Esophagus squamous epithelium (tissue), 5 donors: ENCODE measurements at regions not wholly inside any gene's neighbourhood (a gene's known extent, or its start where the extent isn't known, plus 50 kb on each side); places are given as distances from the start of the nearest gene placed in this dataset.

Experiments used
- DNase-seq: peaks from one replicate; lab custom pipeline; 2025; lab: John Stamatoyannopoulos, UW
- H3K27ac ChIP-seq, 4 donors: fragments of 200-600 bp; sonication (generic); one replicate each; pipeline ENCODE4 v1.5.1; 2016 to 2019; ENCODE audit warnings: mild to moderate bottlenecking in 1 of 4
- H3K27me3 ChIP-seq, 4 donors: fragments of 200-600 bp; sonication (generic); 1 replicate in 3 of 4; 2 replicates in 1 of 4; pipeline versions ENCODE4 v1.5.1 to v1.6.0; 2017 to 2021; ENCODE audit warnings: antibody characterized with exemption in 1 of 4
- H3K36me3 ChIP-seq, 3 donors: fragments of 200-600 bp; sonication (generic); one replicate each; pipeline ENCODE4 v1.5.1; 2016 to 2019
- H3K4me1 ChIP-seq, 3 donors: fragments of 200-600 bp; sonication (generic); one replicate each; pipeline ENCODE4 v1.5.1; 2017 to 2019
- H3K4me3 ChIP-seq, 4 donors: fragments of 200-600 bp; sonication (generic); 1 replicate in 3 of 4; 2 replicates in 1 of 4; pipeline ENCODE4 v1.5.1; 2016 to 2019; ENCODE audit warnings: mild to moderate bottlenecking in 2 of 4, moderate library complexity in 1 of 4
- H3K9me3 ChIP-seq, 3 donors: fragments of 200-600 bp; sonication (generic); one replicate each; pipeline ENCODE4 v1.5.1; 2016 to 2019
- CTCF ChIP-seq, 6 experiments: fragments of 450-650 bp in 4 of 6; fragments of 200-600 bp in 2 of 6; sonication (generic) in 2 of 6; IDR thresholded peaks; one replicate each; pipeline ENCODE4 v1.5.1; 2016 to 2019; ENCODE audit warnings: antibody characterized with exemption in 6 of 6, mild to moderate bottlenecking in 4 of 6, moderate library complexity in 4 of 6
- POLR2A ChIP-seq, 4 donors: fragments of 450-650 bp; IDR thresholded peaks; one replicate each; pipeline ENCODE4 v1.6.1; 2017; ENCODE audit warnings: antibody characterized with exemption in 4 of 4, mild to moderate bottlenecking in 4 of 4, moderate library complexity in 3 of 4
- WGBS, 2 donors: methylation state at CpG; one replicate each; pipeline ENCODE4 v1.1.5; 2018; 5-methylcytosine and 5-hydroxymethylcytosine counted together
- intact Hi-C: fragments of 100-400 bp; cut with DNase I; formaldehyde crosslinking; loops from one replicate; pipeline ENCODE4 v1.15.0; 2022
- donor health status: DM: yes; HTN: yes; CAD: no.

GRCh38 chr16:6133009-6133557 is 1035.5 kb upstream of the EEF2KMT start:
- no peak for DNase-seq
- no peaks in the 10 kb centered on the region for H3K9me3 ChIP-seq
- no peak overlapping the region for H3K27ac ChIP-seq
- no peak for TF ChIP-seq CTCF (IDR thresholded peaks at IDR 0.05)
- TF ChIP-seq POLR2A (IDR thresholded peaks at IDR 0.05): no peak
- no peaks in the 10 kb centered on the region for H3K36me3 ChIP-seq
- 56 to 71% methylated on average over 6 of the region's 6 CpGs for WGBS, 2 donors
- no peak overlapping the region for H3K4me3 ChIP-seq
- no peaks in the 10 kb centered on the region for H3K4me1 ChIP-seq
- intact Hi-C loops: no loop called here
- H3K27me3 ChIP-seq: no peaks in the 10 kb centered on the region

- intact Hi-C loops: no loop called here
- Histone ChIP-seq H3K9me3 (no peaks in the 10 kb centered on the region), H3K4me1 (no peaks in the 10 kb centered on the region), H3K4me3 (no peak overlapping the region), H3K36me3 (no peaks in the 10 kb centered on the region), H3K27ac (no peak overlapping the region), H3K27me3 (no peaks in the 10 kb centered on the region)
- no peak for DNase-seq
- WGBS, 2 donors: 69 to 70% methylated on average over 6 of the region's 6 CpGs
- TF ChIP-seq POLR2A (IDR thresholded peaks at IDR 0.05): no peak
- no peak for TF ChIP-seq CTCF (IDR thresholded peaks at IDR 0.05)
Observed at GRCh38 chr16:6132121-6132520, 1034.5 kb upstream of the EEF2KMT start.

GRCh38 chr16:6131526-6132050 is 1034.0 kb upstream of the EEF2KMT start:
- intact Hi-C loops: no loop called here
- no peak for DNase-seq
- H3K4me1 ChIP-seq: no peaks in the 10 kb centered on the region
- H3K9me3 ChIP-seq: no peaks in the 10 kb centered on the region
- WGBS, 2 donors: 51 to 60% methylated on average over 5 of the region's 5 CpGs
- TF ChIP-seq POLR2A (IDR thresholded peaks at IDR 0.05) (no peak), CTCF (IDR thresholded peaks at IDR 0.05) (no peak)
- no peak overlapping the region for H3K27ac ChIP-seq
- no peak overlapping the region for H3K4me3 ChIP-seq
- H3K27me3 ChIP-seq: no peaks in the 10 kb centered on the region
- H3K36me3 ChIP-seq: no peaks in the 10 kb centered on the region

DNA sequence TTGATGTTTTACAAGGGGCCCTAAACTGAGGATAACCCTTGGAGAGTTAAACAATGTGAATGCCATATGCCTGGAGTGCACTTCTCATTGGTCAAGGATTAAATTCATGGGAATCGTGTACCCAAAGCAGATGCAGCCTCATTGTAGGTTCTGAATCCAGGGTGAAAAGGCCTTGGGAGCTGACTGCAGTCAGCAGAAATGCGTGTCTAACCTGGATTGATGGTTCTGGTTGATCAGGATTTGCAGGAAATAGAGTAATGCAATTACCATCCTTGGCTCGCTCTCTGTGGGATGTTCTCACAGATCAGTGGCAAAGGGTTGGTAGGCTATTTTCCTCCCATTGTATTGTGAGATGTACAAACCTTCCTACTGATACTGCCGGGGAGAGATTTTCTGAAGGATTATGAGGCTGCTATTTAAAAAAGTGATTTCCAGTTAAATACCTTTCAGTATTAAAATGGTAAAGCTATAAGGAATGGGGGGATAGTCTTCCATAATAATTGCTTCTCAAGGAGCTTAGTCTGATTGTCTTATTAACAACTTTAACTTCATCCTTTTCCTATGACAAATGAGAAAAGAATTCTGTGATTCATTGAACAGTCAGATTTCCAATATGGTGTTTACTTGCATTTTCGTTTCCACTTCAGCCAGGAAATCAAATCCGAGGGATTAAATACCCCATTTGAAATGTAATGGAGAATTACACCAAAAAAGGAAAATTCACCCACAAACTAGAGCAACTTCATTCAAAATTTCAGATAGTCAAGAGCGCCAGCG is 1028.1 kb upstream of the EEF2KMT start:
- H3K27ac ChIP-seq: no peak overlapping the region
- TF ChIP-seq CTCF (IDR thresholded peaks at IDR 0.05): no peak
- TF ChIP-seq POLR2A (IDR thresholded peaks at IDR 0.05): no peak
- 62 to 63% methylated on average over 7 to 8 of the region's 8 CpGs for WGBS, 2 donors

GRCh38 chr16:6124136-6124535 is 1026.5 kb upstream of the EEF2KMT start:
- DNase-seq: no peak
- no peak overlapping the region for H3K4me3 ChIP-seq
- H3K9me3 ChIP-seq: no peaks in the 10 kb centered on the region
- TF ChIP-seq CTCF (IDR thresholded peaks at IDR 0.05) (no peak), POLR2A (IDR thresholded peaks at IDR 0.05) (no peak)
- H3K4me1 ChIP-seq: no peaks in the 10 kb centered on the region
- H3K27me3 ChIP-seq: no peaks in the 10 kb centered on the region
- no peaks in the 10 kb centered on the region for H3K36me3 ChIP-seq
- WGBS, 2 donors: 50 to 100% methylated on average over 1 of the region's 1 CpG
- intact Hi-C loops: no loop called here
- no peak overlapping the region for H3K27ac ChIP-seq

More for the DNA sequence above, 1028.1 kb upstream of the EEF2KMT start:
- H3K4me3 ChIP-seq: no peak overlapping the region
- no peak for DNase-seq
- H3K27me3 ChIP-seq: no peaks in the 10 kb centered on the region
- intact Hi-C loops: no loop called here
- H3K9me3 ChIP-seq: no peaks in the 10 kb centered on the region
- no peaks in the 10 kb centered on the region for H3K4me1 ChIP-seq
- H3K36me3 ChIP-seq: no peaks in the 10 kb centered on the region
